Lower leg skin (tissue), 4 donors: ENCODE measurements at regions not wholly inside any gene's neighbourhood (a gene's known extent, or its start where the extent isn't known, plus 50 kb on each side); places are given as distances from the start of the nearest gene placed in this dataset.

ENCODE experiments used
- DNase-seq, 2 donors: peaks; one replicate each; pipeline ENCODE4 v3.0.0-alpha.2; 2019; ENCODE audit warnings: low spot score in 2 of 2
- H3K4me3 ChIP-seq: fragments of 200-600 bp; sonication (generic); 2 replicates; pipeline ENCODE4 v1.5.1; 2017; ENCODE audit warnings: mild to moderate bottlenecking, low read depth; ENCODE audit not compliant: poor library complexity, severe bottlenecking
- CTCF ChIP-seq, 3 donors: fragments of 450-650 bp; IDR thresholded peaks; one replicate each; pipeline ENCODE4 v1.5.1; 2016; ENCODE audit warnings: antibody characterized with exemption in 3 of 3, mild to moderate bottlenecking in 3 of 3, moderate library complexity in 2 of 3
- POLR2A ChIP-seq, 2 donors: fragments of 450-650 bp; IDR thresholded peaks; one replicate each; pipeline ENCODE4 v1.6.1; 2016 to 2017; ENCODE audit warnings: antibody characterized with exemption in 2 of 2, mild to moderate bottlenecking in 1 of 2, moderate library complexity in 1 of 2
- WGBS, 2 donors: methylation state at CpG; one replicate each; pipeline ENCODE4 v1.1.5; 2018; 5-methylcytosine and 5-hydroxymethylcytosine counted together
- intact Hi-C: fragments of 100-400 bp; cut with DNase I; formaldehyde crosslinking; loops from one replicate; pipeline ENCODE4 v1.15.0; 2023; ENCODE audit warnings: low total_unique reads

DNA sequence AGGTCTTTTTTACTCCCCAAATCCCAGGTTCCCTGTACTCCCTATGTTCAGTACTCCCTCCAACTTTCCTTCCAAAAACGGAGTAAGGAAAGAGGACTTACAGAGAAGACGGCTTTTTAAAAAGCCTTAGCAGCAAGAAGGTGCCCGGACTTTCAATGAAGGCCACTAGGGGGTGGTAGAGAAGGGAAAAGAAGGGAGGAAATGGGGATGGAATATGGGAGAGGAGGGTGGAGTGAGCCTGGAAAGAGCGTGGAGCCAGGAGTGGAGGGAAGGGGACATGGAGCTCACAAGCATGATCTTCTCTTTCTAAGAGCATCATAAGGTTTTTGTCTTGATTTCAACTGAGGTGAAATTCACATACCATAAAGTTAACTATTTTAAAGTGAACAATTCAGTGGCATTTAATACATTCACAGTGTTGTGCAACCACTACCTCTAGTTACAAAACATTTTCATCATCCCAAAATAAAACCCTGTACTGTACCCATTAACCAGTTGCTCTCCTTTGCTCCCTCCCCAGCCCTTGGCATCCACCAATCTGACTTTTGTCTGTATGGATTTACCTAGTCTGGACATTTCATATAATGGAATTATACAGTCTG, 129.9 kb downstream of the ZNF281 start:
- WGBS, 2 donors = 35 to 37% methylated on average over 4 of the region's 4 CpGs
- no peak for TF ChIP-seq POLR2A (IDR thresholded peaks at IDR 0.05)
- TF ChIP-seq CTCF (IDR thresholded peaks at IDR 0.05) = no peak
- H3K4me3 ChIP-seq = no peak overlapping the region
- intact Hi-C loops = no loop called here
- DNase-seq = no peak

DNA sequence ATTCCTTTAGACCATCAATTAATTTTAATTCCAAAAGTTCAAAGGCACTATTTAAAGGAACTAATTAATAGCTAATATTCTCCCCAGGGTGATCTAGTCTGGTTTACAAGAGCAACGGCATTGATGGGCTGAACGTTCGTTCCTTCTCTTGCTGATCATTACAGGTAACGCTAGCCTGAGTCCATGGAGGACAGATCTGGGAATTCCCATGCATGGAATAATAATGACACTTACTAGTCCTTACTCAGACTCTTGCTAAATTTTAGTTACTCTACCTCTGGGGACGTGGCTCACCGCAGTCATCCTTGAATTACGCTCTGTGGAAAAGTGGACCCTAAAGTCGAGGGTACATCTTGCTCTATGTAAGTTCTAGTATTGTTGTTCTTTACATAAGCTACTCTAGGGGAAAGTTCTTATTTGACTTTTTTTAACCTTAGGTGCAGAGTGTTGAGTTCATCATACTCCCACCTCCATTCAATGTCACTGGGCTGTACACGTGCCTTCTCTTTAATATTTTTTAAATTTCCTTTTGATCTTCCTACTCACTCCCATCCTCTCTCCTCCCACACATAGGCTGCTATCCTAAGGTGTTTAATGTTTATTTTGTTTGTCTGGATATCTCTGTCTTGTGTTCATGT, 133.9 kb downstream of the ZNF281 start:
- no peak overlapping the region for H3K4me3 ChIP-seq
- intact Hi-C loops = no loop called here
- DNase-seq = no peak
- TF ChIP-seq CTCF (IDR thresholded peaks at IDR 0.05) (no peak), POLR2A (IDR thresholded peaks at IDR 0.05) (no peak)
- 80 to 83% methylated on average over 9 of the region's 9 CpGs for WGBS, 2 donors

- intact Hi-C loops = no loop called here
- DNase-seq = no peak
- 61 to 65% methylated on average over 4 of the region's 4 CpGs for WGBS, 2 donors
- H3K4me3 ChIP-seq = no peak overlapping the region
- no peak for TF ChIP-seq CTCF (IDR thresholded peaks at IDR 0.05)
- no peak for TF ChIP-seq POLR2A (IDR thresholded peaks at IDR 0.05)
Observed at GRCh38 chr1:200275415-200275814, 134.4 kb downstream of the ZNF281 start.

GRCh38 chr1:200274116-200274515, 135.7 kb downstream of the ZNF281 start:
- 69 to 72% methylated on average over 4 of the region's 4 CpGs for WGBS, 2 donors
- no peak for TF ChIP-seq POLR2A (IDR thresholded peaks at IDR 0.05)
- TF ChIP-seq CTCF (IDR thresholded peaks at IDR 0.05) = no peak
- intact Hi-C loops = no loop called here
- no peak for DNase-seq
- H3K4me3 ChIP-seq = no peak overlapping the region

DNA sequence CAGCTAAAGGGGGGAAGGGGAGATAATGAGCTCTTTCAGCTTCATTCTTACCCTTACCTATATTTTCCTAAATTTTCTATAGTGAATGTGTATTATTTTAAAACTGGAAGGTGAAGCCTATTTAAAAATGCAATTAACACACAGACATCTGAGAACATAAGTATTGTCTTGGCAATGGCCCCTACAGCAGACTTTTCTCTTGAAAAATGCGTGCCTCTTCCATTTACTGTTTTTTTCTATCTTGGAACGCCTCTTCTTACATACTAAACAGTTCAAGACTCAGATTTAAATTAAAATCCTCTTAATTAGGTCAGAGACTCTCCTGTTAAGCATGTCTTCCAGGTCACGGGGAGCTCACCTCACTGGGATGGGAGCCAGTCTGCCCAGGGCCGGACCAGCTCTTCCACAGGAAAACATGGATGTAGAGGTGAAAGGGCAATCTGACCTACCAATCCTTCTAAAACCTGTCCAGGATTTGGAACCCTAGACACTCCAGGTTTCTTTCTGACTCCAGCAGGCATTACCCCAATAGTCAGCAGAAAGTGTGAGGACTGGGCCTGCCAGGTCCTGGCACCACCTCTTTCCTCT, 137.3 kb downstream of the ZNF281 start:
- 62 to 65% methylated on average over 4 of the region's 4 CpGs for WGBS, 2 donors
- H3K4me3 ChIP-seq = no peak overlapping the region
- TF ChIP-seq CTCF (IDR thresholded peaks at IDR 0.05) (no peak), POLR2A (IDR thresholded peaks at IDR 0.05) (no peak)
- DNase-seq = no peak
- intact Hi-C loops = no loop called here
